Esophagus squamous epithelium (tissue), 5 donors: ENCODE measurements at regions not wholly inside any gene's neighbourhood (a gene's known extent, or its start where the extent isn't known, plus 50 kb on each side); places are given as distances from the start of the nearest gene placed in this dataset.

Source experiments
- DNase-seq: peaks from one replicate; lab custom pipeline; 2025; lab: John Stamatoyannopoulos, UW
- H3K27ac ChIP-seq, 4 donors: fragments of 200-600 bp; sonication (generic); one replicate each; pipeline ENCODE4 v1.5.1; 2016 to 2019; ENCODE audit warnings: mild to moderate bottlenecking in 1 of 4
- H3K27me3 ChIP-seq, 4 donors: fragments of 200-600 bp; sonication (generic); 1 replicate in 3 of 4; 2 replicates in 1 of 4; pipeline versions ENCODE4 v1.5.1 to v1.6.0; 2017 to 2021; ENCODE audit warnings: antibody characterized with exemption in 1 of 4
- H3K36me3 ChIP-seq, 3 donors: fragments of 200-600 bp; sonication (generic); one replicate each; pipeline ENCODE4 v1.5.1; 2016 to 2019
- H3K4me1 ChIP-seq, 3 donors: fragments of 200-600 bp; sonication (generic); one replicate each; pipeline ENCODE4 v1.5.1; 2017 to 2019
- H3K4me3 ChIP-seq, 4 donors: fragments of 200-600 bp; sonication (generic); 1 replicate in 3 of 4; 2 replicates in 1 of 4; pipeline ENCODE4 v1.5.1; 2016 to 2019; ENCODE audit warnings: mild to moderate bottlenecking in 2 of 4, moderate library complexity in 1 of 4
- H3K9me3 ChIP-seq, 3 donors: fragments of 200-600 bp; sonication (generic); one replicate each; pipeline ENCODE4 v1.5.1; 2016 to 2019
- POLR2A ChIP-seq, 4 donors: fragments of 450-650 bp; IDR thresholded peaks; one replicate each; pipeline ENCODE4 v1.6.1; 2017; ENCODE audit warnings: antibody characterized with exemption in 4 of 4, mild to moderate bottlenecking in 4 of 4, moderate library complexity in 3 of 4
- WGBS, 2 donors: methylation state at CpG; one replicate each; pipeline ENCODE4 v1.1.5; 2018; 5-methylcytosine and 5-hydroxymethylcytosine counted together
- intact Hi-C: fragments of 100-400 bp; cut with DNase I; formaldehyde crosslinking; loops from one replicate; pipeline ENCODE4 v1.15.0; 2022
- TF ChIP-seq, protein P1 (sequence below), 6 experiments: fragments of 450-650 bp in 4 of 6; fragments of 200-600 bp in 2 of 6; sonication (generic) in 2 of 6; IDR thresholded peaks; one replicate each; pipeline ENCODE4 v1.5.1; 2016 to 2019; ENCODE audit warnings: antibody characterized with exemption in 6 of 6, mild to moderate bottlenecking in 4 of 6, moderate library complexity in 4 of 6
- donor health status: DM: yes; HTN: yes; CAD: no.

DNA sequence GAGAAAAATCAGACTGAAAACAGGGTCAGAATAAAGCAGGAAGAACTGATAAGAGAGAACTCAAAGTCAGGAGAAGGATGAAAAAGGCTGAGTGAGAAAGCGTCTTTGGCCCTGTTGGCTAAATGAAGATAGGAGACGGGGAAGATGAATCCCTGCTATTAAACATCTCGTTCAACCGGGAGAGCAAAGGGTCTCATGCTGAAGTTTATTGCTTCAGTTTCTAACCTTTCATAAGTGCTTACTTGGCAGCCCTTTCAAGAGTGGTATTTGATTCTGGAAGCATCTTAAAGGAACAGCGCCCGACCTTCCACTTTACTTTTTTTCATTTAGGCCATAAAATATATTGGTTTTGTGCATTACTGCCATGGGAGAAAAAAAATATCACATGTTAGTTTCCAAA, 288.3 kb upstream of the RBFOX1 start:
- Histone ChIP-seq H3K36me3 (no peaks in the 10 kb centered on the region), H3K9me3 (no peaks in the 10 kb centered on the region), H3K27me3 (no peaks in the 10 kb centered on the region), H3K4me1 (no peaks in the 10 kb centered on the region), H3K27ac (no peak overlapping the region), H3K4me3 (no peak overlapping the region)
- no peak for TF ChIP-seq POLR2A (IDR thresholded peaks at IDR 0.05)
- TF ChIP-seq, protein P1, sequence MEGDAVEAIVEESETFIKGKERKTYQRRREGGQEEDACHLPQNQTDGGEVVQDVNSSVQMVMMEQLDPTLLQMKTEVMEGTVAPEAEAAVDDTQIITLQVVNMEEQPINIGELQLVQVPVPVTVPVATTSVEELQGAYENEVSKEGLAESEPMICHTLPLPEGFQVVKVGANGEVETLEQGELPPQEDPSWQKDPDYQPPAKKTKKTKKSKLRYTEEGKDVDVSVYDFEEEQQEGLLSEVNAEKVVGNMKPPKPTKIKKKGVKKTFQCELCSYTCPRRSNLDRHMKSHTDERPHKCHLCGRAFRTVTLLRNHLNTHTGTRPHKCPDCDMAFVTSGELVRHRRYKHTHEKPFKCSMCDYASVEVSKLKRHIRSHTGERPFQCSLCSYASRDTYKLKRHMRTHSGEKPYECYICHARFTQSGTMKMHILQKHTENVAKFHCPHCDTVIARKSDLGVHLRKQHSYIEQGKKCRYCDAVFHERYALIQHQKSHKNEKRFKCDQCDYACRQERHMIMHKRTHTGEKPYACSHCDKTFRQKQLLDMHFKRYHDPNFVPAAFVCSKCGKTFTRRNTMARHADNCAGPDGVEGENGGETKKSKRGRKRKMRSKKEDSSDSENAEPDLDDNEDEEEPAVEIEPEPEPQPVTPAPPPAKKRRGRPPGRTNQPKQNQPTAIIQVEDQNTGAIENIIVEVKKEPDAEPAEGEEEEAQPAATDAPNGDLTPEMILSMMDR (IDR thresholded peaks at IDR 0.05), result no peak
- DNase-seq, result no peak
- intact Hi-C loops, result no loop called here
- 65 to 69% methylated on average over 6 of the region's 6 CpGs for WGBS, 2 donors

DNA sequence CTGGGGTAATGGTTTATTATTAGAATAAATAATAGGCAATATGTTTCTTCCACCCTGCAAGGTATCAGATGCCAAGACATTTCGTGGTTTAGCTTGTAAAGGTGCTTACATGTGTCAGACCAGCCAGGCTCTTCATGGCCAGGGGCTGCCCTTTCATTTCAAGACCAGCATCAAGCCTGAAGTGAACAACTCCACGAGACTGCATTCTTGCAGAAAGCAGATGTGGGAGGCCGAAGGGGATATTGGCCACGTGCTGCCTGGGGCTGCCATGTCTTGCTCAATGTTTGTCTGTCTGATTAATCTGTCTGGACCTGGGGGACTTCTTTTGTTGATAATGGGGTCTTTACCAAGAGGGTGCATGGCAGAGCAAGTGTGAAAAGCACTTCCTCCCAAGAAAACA, 294.2 kb upstream of the RBFOX1 start:
- 50 to 55% methylated on average over 4 of the region's 4 CpGs for WGBS, 2 donors
- intact Hi-C loops, result no loop called here
- no peaks in the 10 kb centered on the region for H3K4me1 ChIP-seq
- no peak for DNase-seq
- no peak for TF ChIP-seq POLR2A (IDR thresholded peaks at IDR 0.05)
- TF ChIP-seq, protein P1 (IDR thresholded peaks at IDR 0.05), result no peak
- no peaks in the 10 kb centered on the region for H3K9me3 ChIP-seq
- H3K36me3 ChIP-seq, result no peaks in the 10 kb centered on the region
- no peaks in the 10 kb centered on the region for H3K27me3 ChIP-seq
- no peak overlapping the region for H3K27ac ChIP-seq
- H3K4me3 ChIP-seq, result no peak overlapping the region

DNA sequence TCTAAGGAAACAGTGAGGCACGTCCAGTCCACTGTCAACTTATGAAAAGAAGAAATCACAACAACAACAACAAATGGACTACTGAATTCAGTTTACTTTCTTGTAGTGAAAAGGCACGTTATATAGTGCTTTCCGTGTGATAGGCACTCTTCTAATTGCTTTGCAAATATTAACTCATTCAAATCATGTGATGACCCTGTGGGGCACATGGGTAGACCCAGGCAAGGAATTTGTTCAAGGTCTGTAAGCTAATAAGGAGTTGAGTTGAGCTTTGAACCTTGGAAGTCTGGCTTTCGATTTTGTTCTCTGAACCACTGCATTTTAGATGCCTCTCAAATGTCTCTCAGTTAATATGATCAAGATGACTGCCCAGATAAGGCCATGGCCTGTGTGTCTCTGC, 295.1 kb upstream of the RBFOX1 start:
- no peak for TF ChIP-seq POLR2A (IDR thresholded peaks at IDR 0.05)
- intact Hi-C loops, result no loop called here
- H3K4me1 ChIP-seq, result no peaks in the 10 kb centered on the region
- H3K27ac ChIP-seq, result no peak overlapping the region
- WGBS, 2 donors, result 61 to 68% methylated on average over 4 of the region's 4 CpGs
- no peaks in the 10 kb centered on the region for H3K27me3 ChIP-seq
- no peak for DNase-seq
- no peak overlapping the region for H3K4me3 ChIP-seq
- no peaks in the 10 kb centered on the region for H3K36me3 ChIP-seq
- no peaks in the 10 kb centered on the region for H3K9me3 ChIP-seq

DNA sequence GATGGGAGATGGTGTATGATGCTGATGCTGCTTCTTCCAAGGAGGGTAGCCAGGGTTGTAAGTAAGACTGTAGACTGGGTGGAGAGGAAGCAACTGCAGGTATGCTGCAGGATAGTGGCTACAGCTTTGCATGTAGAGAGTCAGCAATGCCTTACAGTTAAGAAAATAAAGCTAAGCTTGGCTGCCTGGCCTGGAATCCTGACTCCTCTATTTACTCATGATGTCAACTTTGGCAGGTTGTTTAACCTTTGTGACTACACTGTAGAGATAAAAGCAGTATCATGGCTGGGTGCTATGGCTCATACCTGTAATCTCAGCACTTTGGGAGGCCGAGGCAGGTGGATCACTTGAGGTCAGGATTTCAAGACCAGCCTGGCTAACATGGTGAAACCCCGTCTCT, 301.6 kb upstream of the RBFOX1 start:
- intact Hi-C loops, result no loop called here
- 60 to 86% methylated on average over 1 to 2 of the region's 2 CpGs for WGBS, 2 donors

DNA sequence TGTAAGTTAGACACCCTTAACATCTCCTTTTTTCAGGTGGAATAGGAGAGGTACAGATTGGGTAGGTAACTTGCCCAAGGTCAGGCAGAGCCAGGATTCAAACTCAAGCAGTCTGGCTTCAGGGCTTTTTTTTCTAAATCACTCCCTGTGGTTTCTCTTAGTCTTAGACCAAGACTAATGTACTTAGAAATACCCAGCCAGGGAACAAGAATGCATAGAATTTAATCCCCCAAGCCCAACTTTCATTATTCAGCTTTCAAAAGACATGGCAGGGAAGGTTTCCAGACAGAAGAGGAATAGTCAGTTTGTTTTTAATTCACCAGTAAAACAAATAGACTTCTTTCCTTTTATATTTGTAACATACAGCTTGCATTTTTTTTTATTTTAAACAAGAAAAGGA, 305.2 kb upstream of the RBFOX1 start:
- Histone ChIP-seq H3K27ac (no peak overlapping the region), H3K4me3 (no peak overlapping the region), H3K27me3 (no peaks in the 10 kb centered on the region), H3K4me1 (no peaks in the 10 kb centered on the region), H3K9me3 (no peaks in the 10 kb centered on the region), H3K36me3 (no peaks in the 10 kb centered on the region)
- intact Hi-C loops, result no loop called here
- TF ChIP-seq, protein P1 (IDR thresholded peaks at IDR 0.05), result no peak
- no peak for TF ChIP-seq POLR2A (IDR thresholded peaks at IDR 0.05)
- no peak for DNase-seq

More for the DNA sequence above, 301.6 kb upstream of the RBFOX1 start:
- Histone ChIP-seq H3K36me3 (no peaks in the 10 kb centered on the region), H3K4me1 (no peaks in the 10 kb centered on the region), H3K4me3 (no peak overlapping the region), H3K27ac (no peak overlapping the region), H3K9me3 (no peaks in the 10 kb centered on the region), H3K27me3 (no peaks in the 10 kb centered on the region)
- TF ChIP-seq, protein P1 (IDR thresholded peaks at IDR 0.05), result no peak
- no peak for TF ChIP-seq POLR2A (IDR thresholded peaks at IDR 0.05)
- no peak for DNase-seq

DNA sequence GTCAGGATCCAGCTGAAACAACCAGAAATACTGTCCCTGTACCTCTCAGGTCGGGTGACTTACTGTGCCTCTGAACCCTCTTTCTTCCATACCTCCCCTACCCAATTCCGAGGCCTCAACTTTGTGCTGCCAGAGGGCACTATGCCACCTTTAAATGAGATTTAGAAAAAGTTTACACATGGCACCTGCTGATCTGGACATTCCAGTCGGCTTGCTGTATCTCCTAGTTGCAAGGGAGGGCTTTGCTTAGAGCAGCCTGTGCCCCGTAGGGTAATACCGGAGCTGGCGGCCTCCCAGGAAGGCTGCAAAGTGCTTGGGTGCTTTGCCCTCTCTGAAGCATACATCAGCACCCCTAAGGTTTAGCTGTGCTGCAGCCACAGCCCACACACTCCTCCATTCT, 306.0 kb upstream of the RBFOX1 start:
- Histone ChIP-seq H3K4me3 (no peak overlapping the region), H3K27ac (no peak overlapping the region), H3K27me3 (no peaks in the 10 kb centered on the region), H3K9me3 (no peaks in the 10 kb centered on the region), H3K36me3 (no peaks in the 10 kb centered on the region), H3K4me1 (no peaks in the 10 kb centered on the region)
- 48 to 59% methylated on average over 5 to 6 of the region's 6 CpGs for WGBS, 2 donors
- TF ChIP-seq POLR2A (IDR thresholded peaks at IDR 0.05), result no peak
- TF ChIP-seq, protein P1 (IDR thresholded peaks at IDR 0.05), result no peak
- no peak for DNase-seq
- intact Hi-C loops, result no loop called here
